ENCODE measurements at regions not wholly inside any gene's neighbourhood (a gene's known extent, or its start where the extent isn't known, plus 50 kb on each side); places are given as distances from the start of the nearest gene placed in this dataset.
"Not testable (repeated sequence)": the region's sequence is repeated elsewhere in the genome, so short reads cannot be mapped to it uniquely, and the experiment has no call there.

DNA sequence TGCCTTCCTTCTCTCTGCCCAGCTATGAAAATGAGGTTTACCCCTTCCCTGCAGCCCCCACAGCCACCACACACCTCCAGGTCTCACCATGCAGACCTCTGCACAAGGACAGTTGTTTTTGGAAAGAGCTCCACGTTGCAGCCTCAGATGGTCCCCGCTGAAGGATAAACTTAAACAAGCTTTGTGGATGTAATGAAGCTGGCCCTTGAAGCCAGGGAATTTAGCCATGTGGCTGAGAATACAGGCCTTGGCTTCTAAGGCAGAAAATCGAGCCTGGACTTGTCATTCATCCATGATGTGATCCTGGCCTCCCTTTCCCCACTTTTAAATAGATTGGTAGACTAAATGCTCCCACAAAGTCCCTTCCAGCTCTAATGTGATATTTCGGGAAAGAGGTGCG lies 79.4 kb downstream of the TBX3 start:
- TF ChIP-seq, protein P1, sequence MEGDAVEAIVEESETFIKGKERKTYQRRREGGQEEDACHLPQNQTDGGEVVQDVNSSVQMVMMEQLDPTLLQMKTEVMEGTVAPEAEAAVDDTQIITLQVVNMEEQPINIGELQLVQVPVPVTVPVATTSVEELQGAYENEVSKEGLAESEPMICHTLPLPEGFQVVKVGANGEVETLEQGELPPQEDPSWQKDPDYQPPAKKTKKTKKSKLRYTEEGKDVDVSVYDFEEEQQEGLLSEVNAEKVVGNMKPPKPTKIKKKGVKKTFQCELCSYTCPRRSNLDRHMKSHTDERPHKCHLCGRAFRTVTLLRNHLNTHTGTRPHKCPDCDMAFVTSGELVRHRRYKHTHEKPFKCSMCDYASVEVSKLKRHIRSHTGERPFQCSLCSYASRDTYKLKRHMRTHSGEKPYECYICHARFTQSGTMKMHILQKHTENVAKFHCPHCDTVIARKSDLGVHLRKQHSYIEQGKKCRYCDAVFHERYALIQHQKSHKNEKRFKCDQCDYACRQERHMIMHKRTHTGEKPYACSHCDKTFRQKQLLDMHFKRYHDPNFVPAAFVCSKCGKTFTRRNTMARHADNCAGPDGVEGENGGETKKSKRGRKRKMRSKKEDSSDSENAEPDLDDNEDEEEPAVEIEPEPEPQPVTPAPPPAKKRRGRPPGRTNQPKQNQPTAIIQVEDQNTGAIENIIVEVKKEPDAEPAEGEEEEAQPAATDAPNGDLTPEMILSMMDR (IDR thresholded peaks at IDR 0.05; ENCODE audit: control insufficient read depth, insufficient read depth, low read depth, low read length, missing control alignments), result no peak
- DNase-seq (ENCODE audit: low read depth), result no peak
- no peak overlapping the region for H3K4me3 ChIP-seq (ENCODE audit: control insufficient read depth, low read depth, low read length)

DNA sequence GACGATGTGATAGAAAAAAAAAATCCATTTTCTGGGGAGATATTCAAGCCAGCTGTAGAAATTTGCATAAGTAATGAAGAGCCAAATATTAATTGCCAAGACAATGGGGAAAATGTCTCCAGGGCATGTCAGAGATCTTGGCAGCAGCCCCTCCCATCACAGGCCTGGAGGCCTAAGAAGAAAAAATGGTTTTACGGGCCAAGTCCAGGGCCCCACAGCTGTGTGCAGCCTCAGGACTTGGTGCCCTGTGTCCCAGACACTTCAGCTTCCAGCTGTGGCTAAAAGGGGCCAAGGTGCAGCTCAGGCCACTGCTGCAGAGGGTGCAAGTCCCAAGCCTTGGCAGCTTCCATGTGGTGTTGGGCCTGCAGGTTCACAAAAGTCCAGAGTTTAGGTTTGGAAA lies 83.4 kb downstream of the TBX3 start:
- not testable (repeated sequence) for DNase-seq (ENCODE audit: low read depth); H3K4me3 ChIP-seq (ENCODE audit: control insufficient read depth, low read depth, low read length)

DNA sequence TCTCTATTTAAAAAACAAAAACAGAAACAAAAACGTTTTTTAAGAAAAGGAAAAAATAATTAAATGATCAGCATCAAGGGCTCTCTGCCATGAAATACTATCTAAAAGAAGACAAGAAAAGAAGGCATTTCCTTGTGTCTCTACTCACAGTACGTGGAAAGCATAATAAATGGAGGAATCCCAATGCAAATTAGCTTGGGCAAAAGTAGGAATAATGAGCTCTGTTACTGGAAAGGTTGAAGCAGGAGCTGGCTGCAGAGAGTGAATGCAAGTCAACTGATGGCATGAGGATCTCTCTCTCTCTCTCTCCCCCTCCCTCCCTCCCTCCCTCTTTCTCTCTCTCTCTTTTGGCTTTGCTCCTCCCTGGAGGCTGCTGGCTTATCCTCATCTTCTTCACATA lies 85.9 kb downstream of the TBX3 start:
- H3K4me3 ChIP-seq (ENCODE audit: control insufficient read depth, low read depth, low read length), result no peak overlapping the region
- TF ChIP-seq, protein P1 (IDR thresholded peaks at IDR 0.05; ENCODE audit: control insufficient read depth, insufficient read depth, low read depth, low read length, missing control alignments), result no peak
- DNase-seq (ENCODE audit: low read depth), result no peak

DNA sequence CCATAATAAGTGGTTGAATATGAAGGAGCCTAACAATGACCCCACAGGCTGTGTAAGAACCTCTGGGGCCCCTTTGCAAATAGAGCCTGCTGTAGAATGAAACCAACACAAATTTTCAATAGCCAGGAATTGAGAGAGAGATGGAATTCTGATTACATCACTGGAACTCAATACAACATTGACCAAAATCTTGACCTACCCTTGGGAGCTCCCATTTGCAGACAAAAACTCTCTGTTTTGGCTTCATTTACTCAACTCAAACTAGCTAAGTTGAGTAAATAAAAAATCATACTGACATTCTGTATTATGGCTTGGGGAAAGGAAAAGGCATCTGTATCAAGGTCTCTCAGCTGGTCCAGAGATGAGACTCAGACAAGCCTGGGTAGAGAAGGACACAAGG lies 91.0 kb downstream of the TBX3 start:
- no peak overlapping the region for H3K4me3 ChIP-seq (ENCODE audit: control insufficient read depth, low read depth, low read length)
- DNase-seq (ENCODE audit: low read depth), result no peak
- TF ChIP-seq, protein P1 (IDR thresholded peaks at IDR 0.05; ENCODE audit: control insufficient read depth, insufficient read depth, low read depth, low read length, missing control alignments), result no peak

DNA sequence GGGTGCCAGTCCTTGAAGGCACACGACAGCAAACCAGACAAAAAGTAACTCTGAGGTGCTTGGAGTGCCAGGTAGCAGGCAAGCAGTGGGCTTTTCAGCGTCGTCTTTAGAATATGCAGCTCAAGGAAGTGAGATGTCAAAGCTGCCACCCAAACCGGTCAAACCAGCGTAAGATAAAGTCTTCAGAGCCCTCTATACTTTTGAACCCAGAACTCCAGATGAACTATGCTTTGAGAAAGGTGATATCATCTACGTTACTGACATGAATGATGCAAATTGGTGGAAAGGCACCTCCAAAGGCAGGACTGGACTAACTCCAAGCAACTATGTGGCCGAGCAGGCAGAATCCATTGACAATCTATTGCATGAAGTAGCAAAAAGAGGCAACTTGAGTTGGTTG lies 95.9 kb downstream of the TBX3 start:
- TF ChIP-seq, protein P1 (IDR thresholded peaks at IDR 0.05; ENCODE audit: control insufficient read depth, insufficient read depth, low read depth, low read length, missing control alignments), result no peak
- DNase-seq (ENCODE audit: low read depth), result no peak
- no peak overlapping the region for H3K4me3 ChIP-seq (ENCODE audit: control insufficient read depth, low read depth, low read length)

DNA sequence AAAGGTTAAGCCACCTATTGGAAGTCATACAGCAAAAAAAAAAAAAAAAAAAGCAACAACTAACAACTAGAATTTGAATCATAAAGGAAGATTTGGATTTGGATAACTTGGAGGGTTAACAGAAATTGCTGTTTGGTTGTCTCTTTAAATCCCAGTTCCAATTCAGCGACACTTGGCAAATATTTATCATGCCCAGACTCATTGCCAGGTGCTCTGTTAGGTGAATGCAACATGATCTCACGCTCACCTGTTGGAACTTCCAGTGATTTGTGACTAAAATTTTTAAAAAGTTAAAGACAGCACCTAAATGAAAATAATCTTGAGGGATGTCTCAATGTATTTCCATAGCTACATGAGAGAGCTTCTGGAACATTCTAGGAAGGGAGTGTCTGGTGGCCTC lies 103.7 kb downstream of the TBX3 start:
- DNase-seq (ENCODE audit: low read depth), result no peak
- TF ChIP-seq, protein P1 (IDR thresholded peaks at IDR 0.05; ENCODE audit: control insufficient read depth, insufficient read depth, low read depth, low read length, missing control alignments), result no peak

DNA sequence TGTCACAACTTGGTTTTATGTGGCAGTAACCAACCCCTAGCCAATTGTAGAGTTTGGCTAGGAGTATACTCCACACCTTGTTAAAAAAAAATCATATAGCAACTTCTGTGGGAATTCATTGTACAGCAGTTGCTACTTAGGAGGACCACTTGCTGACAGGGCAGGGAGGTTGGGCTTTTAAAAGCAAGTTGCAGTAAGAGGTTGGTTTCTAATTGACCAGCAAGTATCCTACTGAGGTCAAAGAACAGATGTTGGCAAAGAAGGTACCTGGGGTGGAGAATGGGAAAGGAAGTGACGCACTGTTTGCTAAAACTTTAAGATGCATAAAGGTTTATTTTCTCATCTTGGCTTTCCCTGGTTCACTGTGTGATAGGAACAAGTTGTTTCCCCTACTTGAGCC lies 104.6 kb downstream of the TBX3 start:
- TF ChIP-seq, protein P1 (IDR thresholded peaks at IDR 0.05; ENCODE audit: control insufficient read depth, insufficient read depth, low read depth, low read length, missing control alignments), result no peak
- DNase-seq (ENCODE audit: low read depth), result no peak

More for the DNA sequence above, 103.7 kb downstream of the TBX3 start:
- H3K4me3 ChIP-seq (ENCODE audit: control insufficient read depth, low read depth, low read length), result no peak overlapping the region

More for the DNA sequence above, 104.6 kb downstream of the TBX3 start:
- H3K4me3 ChIP-seq (ENCODE audit: control insufficient read depth, low read depth, low read length), result no peak overlapping the region

Data from AG09309 (cell line).